ENCODE measurements at regions not wholly inside any gene's neighbourhood (a gene's known extent, or its start where the extent isn't known, plus 50 kb on each side); places are given as distances from the start of the nearest gene placed in this dataset.

GRCh38 chr3:190790185-190790584 lies 72.3 kb downstream of the GMNC start:
- DNase-seq = no peak
- in situ Hi-C loops (cut with MboI; ENCODE audit: low pct_unique_long_range_greater_than_20kb, low sequenced_read_pairs) = no loop called here

GRCh38 chr3:190786898-190787297 lies 75.6 kb downstream of the GMNC start:
- in situ Hi-C loops (cut with MboI; ENCODE audit: low pct_unique_long_range_greater_than_20kb, low sequenced_read_pairs) = no loop called here
- DNase-seq = no peak

- in situ Hi-C loops (cut with MboI; ENCODE audit: low pct_unique_long_range_greater_than_20kb, low sequenced_read_pairs) = no loop called here
- DNase-seq = no peak
Measured at GRCh38 chr3:190785047-190785446, 77.4 kb downstream of the GMNC start.

- DNase-seq = no peak
- in situ Hi-C loops (cut with MboI; ENCODE audit: low pct_unique_long_range_greater_than_20kb, low sequenced_read_pairs) = no loop called here
Measured at GRCh38 chr3:190780524-190780923, 82.0 kb downstream of the GMNC start.

GRCh38 chr3:190774633-190775032 lies 87.9 kb downstream of the GMNC start:
- in situ Hi-C loops (cut with MboI; ENCODE audit: low pct_unique_long_range_greater_than_20kb, low sequenced_read_pairs) = no loop called here
- DNase-seq = no peak

GRCh38 chr3:190773948-190774347 lies 88.5 kb downstream of the GMNC start:
- DNase-seq = no peak
- in situ Hi-C loops (cut with MboI; ENCODE audit: low pct_unique_long_range_greater_than_20kb, low sequenced_read_pairs) = no loop called here

- no peak for DNase-seq
- in situ Hi-C loops (cut with MboI; ENCODE audit: low pct_unique_long_range_greater_than_20kb, low sequenced_read_pairs) = no loop called here
Measured at GRCh38 chr3:190772831-190773230, 89.7 kb downstream of the GMNC start.

GRCh38 chr3:190768891-190769290 lies 93.6 kb downstream of the GMNC start:
- no peak for DNase-seq

GRCh38 chr3:190767851-190768250 lies 94.6 kb downstream of the GMNC start:
- no peak for DNase-seq
- in situ Hi-C loops (cut with MboI; ENCODE audit: low pct_unique_long_range_greater_than_20kb, low sequenced_read_pairs) = no loop called here

More at GRCh38 chr3:190768891-190769290, 93.6 kb downstream of the GMNC start:
- in situ Hi-C loops (cut with MboI; ENCODE audit: low pct_unique_long_range_greater_than_20kb, low sequenced_read_pairs) = no loop called here

- in situ Hi-C loops (cut with MboI; ENCODE audit: low pct_unique_long_range_greater_than_20kb, low sequenced_read_pairs) = no loop called here
- no peak for DNase-seq
Measured at GRCh38 chr3:190764231-190765134, 98.0 kb downstream of the GMNC start.

GRCh38 chr3:190762801-190763200 lies 99.7 kb downstream of the GMNC start:
- in situ Hi-C loops (cut with MboI; ENCODE audit: low pct_unique_long_range_greater_than_20kb, low sequenced_read_pairs) = no loop called here
- DNase-seq = no peak

- in situ Hi-C loops (cut with MboI; ENCODE audit: low pct_unique_long_range_greater_than_20kb, low sequenced_read_pairs) = no loop called here
Measured at GRCh38 chr3:190747571-190747970, 114.9 kb downstream of the GMNC start.

GRCh38 chr3:190746986-190747385 lies 115.5 kb downstream of the GMNC start:
- no peak for DNase-seq
- in situ Hi-C loops (cut with MboI; ENCODE audit: low pct_unique_long_range_greater_than_20kb, low sequenced_read_pairs) = no loop called here

More at GRCh38 chr3:190747571-190747970, 114.9 kb downstream of the GMNC start:
- DNase-seq = no peak

- in situ Hi-C loops (cut with MboI; ENCODE audit: low pct_unique_long_range_greater_than_20kb, low sequenced_read_pairs) = no loop called here
- no peak for DNase-seq
Measured at GRCh38 chr3:190746531-190746930, 116.0 kb downstream of the GMNC start.

- in situ Hi-C loops (cut with MboI; ENCODE audit: low pct_unique_long_range_greater_than_20kb, low sequenced_read_pairs) = no loop called here
- no peak for DNase-seq
Measured at GRCh38 chr3:190741788-190742187, 120.7 kb downstream of the GMNC start.

GRCh38 chr3:190739641-190740185 lies 122.8 kb downstream of the GMNC start:
- DNase-seq = no peak
- in situ Hi-C loops (cut with MboI; ENCODE audit: low pct_unique_long_range_greater_than_20kb, low sequenced_read_pairs) = no loop called here

- in situ Hi-C loops (cut with MboI; ENCODE audit: low pct_unique_long_range_greater_than_20kb, low sequenced_read_pairs) = no loop called here
- no peak for DNase-seq
Measured at GRCh38 chr3:190738636-190739155, 123.8 kb downstream of the GMNC start.

GRCh38 chr3:190737446-190737845 lies 125.0 kb downstream of the GMNC start:
- in situ Hi-C loops (cut with MboI; ENCODE audit: low pct_unique_long_range_greater_than_20kb, low sequenced_read_pairs) = no loop called here

GRCh38 chr3:190734490-190734889 lies 128.0 kb downstream of the GMNC start:
- in situ Hi-C loops (cut with MboI; ENCODE audit: low pct_unique_long_range_greater_than_20kb, low sequenced_read_pairs) = no loop called here

More at GRCh38 chr3:190737446-190737845, 125.0 kb downstream of the GMNC start:
- DNase-seq = no peak

GRCh38 chr3:190733591-190734146 lies 128.8 kb downstream of the GMNC start:
- no peak for DNase-seq
- in situ Hi-C loops (cut with MboI; ENCODE audit: low pct_unique_long_range_greater_than_20kb, low sequenced_read_pairs) = no loop called here

More at GRCh38 chr3:190734490-190734889, 128.0 kb downstream of the GMNC start:
- DNase-seq = no peak
